ENCODE measurements at regions not wholly inside any gene's neighbourhood (a gene's known extent, or its start where the extent isn't known, plus 50 kb on each side); places are given as distances from the start of the nearest gene placed in this dataset.

- H3K27me3 ChIP-seq = no peaks in the 10 kb centered on the region
- H3K9me3 ChIP-seq (replicated peaks in 1 of 11) = no peaks in the 10 kb centered on the region
- H3K4me1 ChIP-seq = peaks cover 0 to 11% (median 0%) of the 10 kb centered on the region in 10 experiments; a peak in 2 of 20 replicates
- H4K20me1 ChIP-seq = no peaks in the 10 kb centered on the region
- TF ChIP-seq Cebpa-rat (IDR thresholded peaks at IDR 0.05) = no peak
- H3K4me3 ChIP-seq = no peak overlapping the region
- H3K27ac ChIP-seq = no peak overlapping the region
- no peaks in the 10 kb centered on the region for H3K36me3 ChIP-seq
- H3K4me2 ChIP-seq = no peak overlapping the region
- H3K9ac ChIP-seq = no peak overlapping the region
Measured at GRCh38 chr12:88371416-88372183, 208.7 kb downstream of the KITLG start.

- no peak for TF ChIP-seq Cebpa-rat (IDR thresholded peaks at IDR 0.05)
- H3K4me3 ChIP-seq = no peak overlapping the region
- H4K20me1 ChIP-seq = no peaks in the 10 kb centered on the region
- no peak overlapping the region for H3K27ac ChIP-seq
- H3K27me3 ChIP-seq = no peaks in the 10 kb centered on the region
- H3K9ac ChIP-seq = no peak overlapping the region
- H3K9me3 ChIP-seq (replicated peaks in 1 of 11) = no peaks in the 10 kb centered on the region
- H3K36me3 ChIP-seq = no peaks in the 10 kb centered on the region
- no peaks in the 10 kb centered on the region for H3K4me1 ChIP-seq
- no peak overlapping the region for H3K4me2 ChIP-seq
Measured at GRCh38 chr12:88375306-88376305, 204.7 kb downstream of the KITLG start.

- H3K9ac ChIP-seq = no peak overlapping the region
- TF ChIP-seq Cebpa-rat (IDR thresholded peaks at IDR 0.05) = no peak
- H3K4me1 ChIP-seq = peaks cover 0 to 20% (median 4%) of the 10 kb centered on the region in 10 experiments; a peak in 9 of 20 replicates
- H3K36me3 ChIP-seq = no peaks in the 10 kb centered on the region
- no peaks in the 10 kb centered on the region for H3K27me3 ChIP-seq
- H3K27ac ChIP-seq = no peak overlapping the region
- H3K4me3 ChIP-seq = no peak overlapping the region
- no peaks in the 10 kb centered on the region for H4K20me1 ChIP-seq
- H3K9me3 ChIP-seq (replicated peaks in 1 of 11) = no peaks in the 10 kb centered on the region
- H3K4me2 ChIP-seq = no peak overlapping the region
Measured at GRCh38 chr12:88377973-88378372, 202.3 kb downstream of the KITLG start.

- Histone ChIP-seq H4K20me1 (no peaks in the 10 kb centered on the region), H3K4me3 (no peak overlapping the region), H3K27ac (no peak overlapping the region), H3K4me1 (peaks cover 0 to 27% (median 4%) of the 10 kb centered on the region in 10 experiments; a peak in 9 of 20 replicates), H3K4me2 (peak overlapping the region in 5 of 11 experiments; percentile 21 to 74 (median 51); a peak in 9 of 22 replicates), H3K9ac (no peak overlapping the region), H3K27me3 (no peaks in the 10 kb centered on the region), H3K36me3 (no peaks in the 10 kb centered on the region), H3K9me3 (replicated peaks in 1 of 11) (peaks cover 0 to 8% (median 0%) of the 10 kb centered on the region in 11 experiments; a peak in 2 of 22 replicates)
- TF ChIP-seq Cebpa-rat (IDR thresholded peaks at IDR 0.05) = no peak
Measured at GRCh38 chr12:88381466-88381865, 198.8 kb downstream of the KITLG start.

GRCh38 chr12:88383405-88383804 is 196.9 kb downstream of the KITLG start:
- H3K36me3 ChIP-seq = no peaks in the 10 kb centered on the region
- no peak for TF ChIP-seq Cebpa-rat (IDR thresholded peaks at IDR 0.05)
- H3K9ac ChIP-seq = no peak overlapping the region
- H3K27me3 ChIP-seq = no peaks in the 10 kb centered on the region
- H3K4me2 ChIP-seq = peak overlapping the region in 1 of 11 experiments; percentile 2; a peak in 2 of 22 replicates
- no peak overlapping the region for H3K4me3 ChIP-seq
- peaks cover 0 to 8% (median 0%) of the 10 kb centered on the region in 11 experiments; a peak in 2 of 22 replicates for H3K9me3 ChIP-seq (replicated peaks in 1 of 11)
- peaks cover 0 to 31% (median 6%) of the 10 kb centered on the region in 10 experiments; a peak in 10 of 20 replicates for H3K4me1 ChIP-seq
- H4K20me1 ChIP-seq = no peaks in the 10 kb centered on the region
- H3K27ac ChIP-seq = no peak overlapping the region

- no peak for TF ChIP-seq Cebpa-rat (IDR thresholded peaks at IDR 0.05)
Measured at GRCh38 chr12:88388566-88389540, 191.4 kb downstream of the KITLG start.

GRCh38 chr12:88390811-88391210 is 189.5 kb downstream of the KITLG start:
- H4K20me1 ChIP-seq = no peaks in the 10 kb centered on the region
- no peak overlapping the region for H3K4me2 ChIP-seq
- H3K36me3 ChIP-seq = no peaks in the 10 kb centered on the region
- peaks cover 0 to 20% (median 11%) of the 10 kb centered on the region in 10 experiments; a peak in 12 of 20 replicates for H3K4me1 ChIP-seq
- no peak overlapping the region for H3K27ac ChIP-seq
- H3K9me3 ChIP-seq (replicated peaks in 1 of 11) = no peaks in the 10 kb centered on the region
- TF ChIP-seq Cebpa-rat (IDR thresholded peaks at IDR 0.05) = no peak
- no peak overlapping the region for H3K4me3 ChIP-seq
- H3K9ac ChIP-seq = no peak overlapping the region
- no peaks in the 10 kb centered on the region for H3K27me3 ChIP-seq

More at GRCh38 chr12:88388566-88389540, 191.4 kb downstream of the KITLG start:
- no peaks in the 10 kb centered on the region for H3K27me3 ChIP-seq
- H3K4me1 ChIP-seq = peaks cover 0 to 20% (median 11%) of the 10 kb centered on the region in 10 experiments; a peak in 12 of 20 replicates
- no peak overlapping the region for H3K9ac ChIP-seq
- H3K36me3 ChIP-seq = no peaks in the 10 kb centered on the region
- H3K4me2 ChIP-seq = peak overlapping the region in 8 of 11 experiments; percentile 2 to 58 (median 40); a peak in 11 of 22 replicates
- peak overlapping the region in 6 of 11 experiments; percentile 5 to 50 (median 24); a peak in 8 of 22 replicates for H3K27ac ChIP-seq
- no peak overlapping the region for H3K4me3 ChIP-seq
- no peaks in the 10 kb centered on the region for H4K20me1 ChIP-seq
- H3K9me3 ChIP-seq (replicated peaks in 1 of 11) = peaks cover 0 to 8% (median 0%) of the 10 kb centered on the region in 11 experiments; a peak in 2 of 22 replicates

GRCh38 chr12:88391556-88391955 is 188.7 kb downstream of the KITLG start:
- no peaks in the 10 kb centered on the region for H3K9me3 ChIP-seq (replicated peaks in 1 of 11)
- H3K4me1 ChIP-seq = peaks cover 0 to 20% (median 11%) of the 10 kb centered on the region in 10 experiments; a peak in 12 of 20 replicates
- no peaks in the 10 kb centered on the region for H3K36me3 ChIP-seq
- H4K20me1 ChIP-seq = no peaks in the 10 kb centered on the region
- H3K4me2 ChIP-seq = no peak overlapping the region
- TF ChIP-seq Cebpa-rat (IDR thresholded peaks at IDR 0.05) = no peak
- H3K9ac ChIP-seq = no peak overlapping the region
- no peak overlapping the region for H3K4me3 ChIP-seq
- no peak overlapping the region for H3K27ac ChIP-seq
- H3K27me3 ChIP-seq = no peaks in the 10 kb centered on the region

Data from BLaER1 treated with 17β-estradiol and CSF1 and Interleukin-3, amounts not matched to agents 10 nM and 100 nM (cell line).